Panc1 (cell line): ENCODE measurements at regions not wholly inside any gene's neighbourhood (a gene's known extent, or its start where the extent isn't known, plus 50 kb on each side); places are given as distances from the start of the nearest gene placed in this dataset.

Experiments
- ATAC-seq: fragments of 200-7000 bp; cut with Tn5 transposase; 2 replicates; pipeline ENCODE4 v1.9.1; 2020; ENCODE audit warnings: mild to moderate bottlenecking, moderate library complexity
- BruUV-seq: library from RNA; stranded (reverse); fragments of 400-500 nt; replicated peaks from 2 replicates; lab custom pipeline; 2021; lab: Mats Ljungman, UMichigan
- CTCF ChIA-PET: fragments of 300-600 bp; sonication (Branson Sonifier 250); formaldehyde crosslinking; loops from one replicate; lab custom pipeline; 2022; ENCODE audit warnings: antibody characterized with exemption; lab: Charles Lee
- POLR2A ChIA-PET: fragments of 300-600 bp; sonication (Branson Sonifier 250); formaldehyde crosslinking; loops from one replicate; lab custom pipeline; 2022; ENCODE audit warnings: antibody characterized with exemption; lab: Charles Lee
- DNase-seq: peaks from one replicate; pipeline ENCODE4 v3.0.0-alpha.2; 2010; ENCODE audit warnings: low read depth, low spot score
- H3K27ac ChIP-seq: 2 replicates; pipeline ENCODE4 v1.5.1; 2011; ENCODE audit warnings: mild to moderate bottlenecking, low read length, inconsistent platforms
- H3K27me3 ChIP-seq: fragments of 200-500 bp; sonication (Bioruptor generic); 2 replicates; pipeline ENCODE4 v1.6.0; 2014; ENCODE audit warnings: low read length, inconsistent platforms; ENCODE audit not compliant: control insufficient read depth, insufficient read depth
- H3K36me3 ChIP-seq: fragments of 200-500 bp; sonication (Bioruptor generic); 2 replicates; pipeline ENCODE4 v1.5.1; 2014; ENCODE audit warnings: inconsistent platforms, mild to moderate bottlenecking, low read length, moderate library complexity; ENCODE audit not compliant: control insufficient read depth, insufficient read depth
- H3K4me1 ChIP-seq: 2 replicates; pipeline ENCODE4 v1.5.1; 2011; ENCODE audit warnings: inconsistent platforms, mild to moderate bottlenecking, low read length, moderate library complexity; ENCODE audit not compliant: control insufficient read depth, insufficient read depth
- H3K4me3 ChIP-seq, 2 experiments: 2 replicates each; pipeline ENCODE4 v1.5.1; 2011 to 2012; ENCODE audit warnings: low read depth in 2 of 2, low read length in 2 of 2, mild to moderate bottlenecking in 2 of 2, inconsistent platforms in 1 of 2, moderate library complexity in 1 of 2
- H3K9me3 ChIP-seq: fragments of 200-500 bp; sonication (Bioruptor generic); 2 replicates; pipeline ENCODE4 v1.5.1; 2014; ENCODE audit warnings: low read depth, mild to moderate bottlenecking, inconsistent platforms, low read length, moderate library complexity; ENCODE audit not compliant: control insufficient read depth, insufficient read depth
- POLR2AphosphoS5 ChIP-seq: IDR thresholded peaks from 2 replicates; pipeline ENCODE4 v1.6.1; 2012; ENCODE audit warnings: mild to moderate bottlenecking, low read depth, low read length, moderate library complexity
- SIN3A ChIP-seq: IDR thresholded peaks from 2 replicates; pipeline ENCODE4 v1.6.1; 2012; ENCODE audit warnings: low read depth, mild to moderate bottlenecking, low read length, moderate library complexity, borderline replicate concordance; ENCODE audit not compliant: insufficient read depth
- TCF7L2 ChIP-seq: IDR thresholded peaks from 2 replicates; pipeline ENCODE4 v1.6.1; 2011; ENCODE audit warnings: mild to moderate bottlenecking, low read depth, low read length, inconsistent platforms
- in situ Hi-C: cut with HindIII; loops from 2 replicates; pipeline ENCODE4 v1.10.0; 2016; ENCODE audit warnings: low sequenced_read_pairs, low pct_unique_long_range_greater_than_20kb
- intact Hi-C: fragments of 100-400 bp; cut with micrococcal nuclease; formaldehyde crosslinking; loops from one replicate; pipeline ENCODE4 v1.10.0; 2022; ENCODE audit not compliant: unreplicated experiment
- TF ChIP-seq, protein P1 (sequence below): fragments of 450-650 bp; IDR thresholded peaks from 2 replicates; pipeline ENCODE4 v1.5.1; 2017; ENCODE audit warnings: mild to moderate bottlenecking
- TF ChIP-seq, protein P2 (sequence below), 2 experiments: IDR thresholded peaks; 2 replicates each; pipeline ENCODE4 v1.6.1; 2011 to 2012; ENCODE audit warnings: low read depth in 2 of 2, control low read depth in 1 of 2, low read length in 1 of 2, mild to moderate bottlenecking in 1 of 2, moderate library complexity in 1 of 2; ENCODE audit not compliant: insufficient read depth in 1 of 2

GRCh38 chr12:132419631-132420246 lies 70.2 kb upstream of the FBRSL1 start:
- Histone ChIP-seq H3K4me3 (no peak overlapping the region), H3K27me3 (no peaks in the 10 kb centered on the region), H3K36me3 (no peaks in the 10 kb centered on the region), H3K4me1 (peaks cover 8% of the 10 kb centered on the region), H3K27ac (no peak overlapping the region), H3K9me3 (no peaks in the 10 kb centered on the region)
- no peak for TF ChIP-seq SIN3A
- TF ChIP-seq, protein P1, sequence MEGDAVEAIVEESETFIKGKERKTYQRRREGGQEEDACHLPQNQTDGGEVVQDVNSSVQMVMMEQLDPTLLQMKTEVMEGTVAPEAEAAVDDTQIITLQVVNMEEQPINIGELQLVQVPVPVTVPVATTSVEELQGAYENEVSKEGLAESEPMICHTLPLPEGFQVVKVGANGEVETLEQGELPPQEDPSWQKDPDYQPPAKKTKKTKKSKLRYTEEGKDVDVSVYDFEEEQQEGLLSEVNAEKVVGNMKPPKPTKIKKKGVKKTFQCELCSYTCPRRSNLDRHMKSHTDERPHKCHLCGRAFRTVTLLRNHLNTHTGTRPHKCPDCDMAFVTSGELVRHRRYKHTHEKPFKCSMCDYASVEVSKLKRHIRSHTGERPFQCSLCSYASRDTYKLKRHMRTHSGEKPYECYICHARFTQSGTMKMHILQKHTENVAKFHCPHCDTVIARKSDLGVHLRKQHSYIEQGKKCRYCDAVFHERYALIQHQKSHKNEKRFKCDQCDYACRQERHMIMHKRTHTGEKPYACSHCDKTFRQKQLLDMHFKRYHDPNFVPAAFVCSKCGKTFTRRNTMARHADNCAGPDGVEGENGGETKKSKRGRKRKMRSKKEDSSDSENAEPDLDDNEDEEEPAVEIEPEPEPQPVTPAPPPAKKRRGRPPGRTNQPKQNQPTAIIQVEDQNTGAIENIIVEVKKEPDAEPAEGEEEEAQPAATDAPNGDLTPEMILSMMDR: no peak
- no peak for TF ChIP-seq TCF7L2
- TF ChIP-seq, protein P2, sequence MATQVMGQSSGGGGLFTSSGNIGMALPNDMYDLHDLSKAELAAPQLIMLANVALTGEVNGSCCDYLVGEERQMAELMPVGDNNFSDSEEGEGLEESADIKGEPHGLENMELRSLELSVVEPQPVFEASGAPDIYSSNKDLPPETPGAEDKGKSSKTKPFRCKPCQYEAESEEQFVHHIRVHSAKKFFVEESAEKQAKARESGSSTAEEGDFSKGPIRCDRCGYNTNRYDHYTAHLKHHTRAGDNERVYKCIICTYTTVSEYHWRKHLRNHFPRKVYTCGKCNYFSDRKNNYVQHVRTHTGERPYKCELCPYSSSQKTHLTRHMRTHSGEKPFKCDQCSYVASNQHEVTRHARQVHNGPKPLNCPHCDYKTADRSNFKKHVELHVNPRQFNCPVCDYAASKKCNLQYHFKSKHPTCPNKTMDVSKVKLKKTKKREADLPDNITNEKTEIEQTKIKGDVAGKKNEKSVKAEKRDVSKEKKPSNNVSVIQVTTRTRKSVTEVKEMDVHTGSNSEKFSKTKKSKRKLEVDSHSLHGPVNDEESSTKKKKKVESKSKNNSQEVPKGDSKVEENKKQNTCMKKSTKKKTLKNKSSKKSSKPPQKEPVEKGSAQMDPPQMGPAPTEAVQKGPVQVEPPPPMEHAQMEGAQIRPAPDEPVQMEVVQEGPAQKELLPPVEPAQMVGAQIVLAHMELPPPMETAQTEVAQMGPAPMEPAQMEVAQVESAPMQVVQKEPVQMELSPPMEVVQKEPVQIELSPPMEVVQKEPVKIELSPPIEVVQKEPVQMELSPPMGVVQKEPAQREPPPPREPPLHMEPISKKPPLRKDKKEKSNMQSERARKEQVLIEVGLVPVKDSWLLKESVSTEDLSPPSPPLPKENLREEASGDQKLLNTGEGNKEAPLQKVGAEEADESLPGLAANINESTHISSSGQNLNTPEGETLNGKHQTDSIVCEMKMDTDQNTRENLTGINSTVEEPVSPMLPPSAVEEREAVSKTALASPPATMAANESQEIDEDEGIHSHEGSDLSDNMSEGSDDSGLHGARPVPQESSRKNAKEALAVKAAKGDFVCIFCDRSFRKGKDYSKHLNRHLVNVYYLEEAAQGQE (IDR thresholded peaks at IDR 0.05; ENCODE audit: insufficient read depth in 1 of 2, low read depth in 2 of 2, low read length in 1 of 2): no peak
- TF ChIP-seq POLR2AphosphoS5: no peak
- DNase-seq: no peak
- ChIA-PET POLR2A (no interaction called here), CTCF (interaction anchor here (0.5 to 0.7 kb wide), 3 partner anchors 131 to 198 kb away, joined by 3 read pairs; no protein-coding TSS in a partner anchor)
- BruUV-seq: no TSS peak
- intact Hi-C loops (loop anchor here (5.0 kb wide), 1 partner anchor 103 kb away; no protein-coding TSS in a partner anchor), in situ Hi-C loops (no loop called here)
- ATAC-seq: no peak

DNA sequence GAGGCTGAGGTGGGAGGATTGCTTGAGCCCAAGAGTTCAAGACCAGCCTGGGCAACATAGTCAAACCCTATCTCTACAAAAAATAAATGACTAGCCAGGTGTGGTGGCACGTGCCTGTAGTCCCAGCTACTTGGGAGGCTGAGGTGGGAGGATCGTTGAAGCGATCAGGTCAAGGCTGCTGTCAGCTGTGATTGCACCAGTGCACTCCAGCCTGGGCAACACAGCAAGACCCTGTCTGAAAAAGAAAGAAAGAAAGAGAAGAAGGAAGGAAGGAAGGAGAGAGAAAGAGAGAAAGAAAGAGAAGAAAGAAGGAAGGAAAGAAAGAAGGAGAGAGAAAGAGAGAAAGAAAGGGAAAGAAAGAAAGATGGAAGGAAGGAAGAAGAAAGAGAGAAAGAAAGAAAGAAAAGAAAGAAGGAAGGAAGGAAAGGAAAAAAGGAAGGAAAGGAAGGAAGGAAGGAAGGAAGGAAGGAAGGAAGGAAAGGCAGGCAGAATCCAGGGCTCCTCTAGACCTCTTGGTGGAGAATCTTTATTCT lies 71.5 kb upstream of the FBRSL1 start:
- intact Hi-C loops (loop anchor here (5.0 kb wide), 1 partner anchor 104 kb away; no protein-coding TSS in a partner anchor), in situ Hi-C loops (no loop called here)
- Histone ChIP-seq H3K4me1 (peaks cover 14% of the 10 kb centered on the region), H3K9me3 (no peaks in the 10 kb centered on the region), H3K27me3 (no peaks in the 10 kb centered on the region; the same call in 1 of the 2 replicates), H3K4me3 (no peak overlapping the region), H3K36me3 (no peaks in the 10 kb centered on the region), H3K27ac (no peak overlapping the region)
- no TSS peak for BruUV-seq
- CTCF ChIA-PET: interaction anchor here (0.6 kb wide), 1 partner anchor 106 kb away, joined by 3 read pairs; no protein-coding TSS in a partner anchor
- TF ChIP-seq SIN3A: no peak
- TF ChIP-seq POLR2AphosphoS5: no peak
- TF ChIP-seq, protein P2 (IDR thresholded peaks at IDR 0.05; ENCODE audit: insufficient read depth in 1 of 2, low read depth in 2 of 2, low read length in 1 of 2): no peak
- TF ChIP-seq, protein P1: no peak
- no peak for TF ChIP-seq TCF7L2
- DNase-seq: no peak
- POLR2A ChIA-PET: interaction anchor here (0.7 kb wide), 1 partner anchor 13 kb away, joined by 3 read pairs; no protein-coding TSS in a partner anchor
- ATAC-seq: no peak
